ENCODE measurements at regions not wholly inside any gene's neighbourhood (a gene's known extent, or its start where the extent isn't known, plus 50 kb on each side); places are given as distances from the start of the nearest gene placed in this dataset.

DNA sequence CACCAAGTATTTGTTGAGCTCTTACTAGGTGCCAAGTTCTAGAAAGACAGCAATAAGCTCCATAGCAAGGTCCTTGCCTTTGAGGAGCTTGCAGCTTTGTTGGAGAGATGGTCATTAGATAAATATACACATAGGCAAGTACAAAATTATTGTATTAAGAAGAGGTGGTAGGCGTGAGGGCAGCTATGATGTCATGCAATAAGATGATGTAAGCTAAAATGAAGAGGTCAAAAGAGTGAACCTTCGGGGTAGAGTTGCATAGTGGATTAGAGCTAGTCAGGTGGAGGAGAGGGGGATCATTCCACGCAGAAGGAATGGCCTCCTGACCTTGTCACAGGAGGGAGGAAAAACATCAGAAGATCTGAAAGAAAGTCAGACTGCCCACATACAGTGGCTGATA, 141.9 kb upstream of the PCSK2 start:
- H3K4me2 ChIP-seq: no peak overlapping the region
- H4K20me1 ChIP-seq (ENCODE audit: insufficient read depth, poor library complexity, severe bottlenecking): no peaks in the 10 kb centered on the region
- H3K9me2 ChIP-seq (replicated peaks; ENCODE audit: insufficient read depth): no peaks in the 10 kb centered on the region
- H3K4me1 ChIP-seq (ENCODE audit: insufficient read depth): no peaks in the 10 kb centered on the region
- 73% methylated on average over 3 of the region's 3 CpGs for WGBS (ENCODE audit: low lambda C conversion rate, missing lambda C conversion rate)
- H3K4me3 ChIP-seq: no peak overlapping the region
- no peak for DNase-seq (ENCODE audit: low spot score)
- no peak for TF ChIP-seq EZH2 (IDR thresholded peaks at IDR 0.05; ENCODE audit: borderline replicate concordance)
- TF ChIP-seq CTCF (IDR thresholded peaks at IDR 0.05; ENCODE audit: poor library complexity): no peak
- TF ChIP-seq EZH2phosphoT487 (IDR thresholded peaks at IDR 0.05; ENCODE audit: low read depth, severe bottlenecking, unreplicated experiment): no peak
- no peak overlapping the region for H2AFZ ChIP-seq
- H3K79me2 ChIP-seq: no peaks in the 10 kb centered on the region
- no peaks in the 10 kb centered on the region for H3K27me3 ChIP-seq
- no peaks in the 10 kb centered on the region for H3K9me3 ChIP-seq (ENCODE audit: low read depth)
- no peaks in the 10 kb centered on the region for H3K36me3 ChIP-seq (replicated peaks; ENCODE audit: insufficient read depth, low read depth)
- H3K27ac ChIP-seq: no peak overlapping the region

- H3K4me2 ChIP-seq: no peak overlapping the region
- H3K9me2 ChIP-seq (replicated peaks; ENCODE audit: insufficient read depth): no peaks in the 10 kb centered on the region
- WGBS (ENCODE audit: low lambda C conversion rate, missing lambda C conversion rate): 66% methylated on average over 4 of the region's 4 CpGs
- no peak overlapping the region for H3K27ac ChIP-seq
- no peaks in the 10 kb centered on the region for H4K20me1 ChIP-seq (ENCODE audit: insufficient read depth, poor library complexity, severe bottlenecking)
- H3K36me3 ChIP-seq (replicated peaks; ENCODE audit: insufficient read depth, low read depth): no peaks in the 10 kb centered on the region
- no peaks in the 10 kb centered on the region for H3K79me2 ChIP-seq
- no peak for DNase-seq (ENCODE audit: low spot score)
- H3K27me3 ChIP-seq: no peaks in the 10 kb centered on the region
- no peaks in the 10 kb centered on the region for H3K9me3 ChIP-seq (ENCODE audit: low read depth)
- no peak overlapping the region for H3K4me3 ChIP-seq
- TF ChIP-seq EZH2 (IDR thresholded peaks at IDR 0.05; ENCODE audit: borderline replicate concordance) (no peak), CTCF (IDR thresholded peaks at IDR 0.05; ENCODE audit: poor library complexity) (no peak), EZH2phosphoT487 (IDR thresholded peaks at IDR 0.05; ENCODE audit: low read depth, severe bottlenecking, unreplicated experiment) (no peak)
- no peaks in the 10 kb centered on the region for H3K4me1 ChIP-seq (ENCODE audit: insufficient read depth)
- H2AFZ ChIP-seq: no peak overlapping the region
Measured at GRCh38 chr20:17093782-17094181, 133.1 kb upstream of the PCSK2 start.

- no peaks in the 10 kb centered on the region for H3K27me3 ChIP-seq
- no peak overlapping the region for H3K27ac ChIP-seq
- no peaks in the 10 kb centered on the region for H3K4me1 ChIP-seq (ENCODE audit: insufficient read depth)
- H3K9me3 ChIP-seq (ENCODE audit: low read depth): no peaks in the 10 kb centered on the region
- TF ChIP-seq CTCF (IDR thresholded peaks at IDR 0.05; ENCODE audit: poor library complexity) (no peak), EZH2 (IDR thresholded peaks at IDR 0.05; ENCODE audit: borderline replicate concordance) (no peak), EZH2phosphoT487 (IDR thresholded peaks at IDR 0.05; ENCODE audit: low read depth, severe bottlenecking, unreplicated experiment) (no peak)
- H3K9me2 ChIP-seq (replicated peaks; ENCODE audit: insufficient read depth): no peaks in the 10 kb centered on the region
- H3K4me3 ChIP-seq: no peak overlapping the region
- H3K36me3 ChIP-seq (replicated peaks; ENCODE audit: insufficient read depth, low read depth): no peaks in the 10 kb centered on the region
- H3K4me2 ChIP-seq: no peak overlapping the region
- H2AFZ ChIP-seq: no peak overlapping the region
- 55% methylated on average over 4 of the region's 4 CpGs for WGBS (ENCODE audit: low lambda C conversion rate, missing lambda C conversion rate)
- no peak for DNase-seq (ENCODE audit: low spot score)
- H3K79me2 ChIP-seq: no peaks in the 10 kb centered on the region
- H4K20me1 ChIP-seq (ENCODE audit: insufficient read depth, poor library complexity, severe bottlenecking): no peaks in the 10 kb centered on the region
Measured at GRCh38 chr20:17097603-17098002, 129.2 kb upstream of the PCSK2 start.

DNA sequence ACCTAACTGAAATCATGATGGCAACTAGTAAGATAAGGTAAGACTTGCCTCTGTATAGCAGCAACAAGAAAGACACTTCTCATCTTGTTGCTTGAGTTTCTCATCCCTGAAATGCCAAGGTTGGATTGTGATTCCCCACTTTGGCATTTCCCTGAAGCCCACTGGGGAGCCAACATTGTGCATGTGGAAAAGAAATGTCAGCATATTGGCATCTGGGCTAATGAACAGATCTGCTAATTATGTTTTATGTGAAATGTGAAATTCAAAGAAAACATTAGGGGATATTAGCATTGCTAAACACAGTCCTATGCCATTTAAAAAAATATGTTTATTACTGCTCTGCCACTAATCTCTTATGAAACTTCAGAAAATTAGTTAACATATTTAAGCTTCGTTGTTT, 126.3 kb upstream of the PCSK2 start:
- Histone ChIP-seq H3K4me2 (no peak overlapping the region), H3K9me3 (ENCODE audit: low read depth) (no peaks in the 10 kb centered on the region), H2AFZ (no peak overlapping the region), H3K36me3 (replicated peaks; ENCODE audit: insufficient read depth, low read depth) (no peaks in the 10 kb centered on the region), H3K27ac (no peak overlapping the region), H3K4me3 (no peak overlapping the region), H3K79me2 (no peaks in the 10 kb centered on the region), H3K9me2 (replicated peaks; ENCODE audit: insufficient read depth) (no peaks in the 10 kb centered on the region), H3K4me1 (ENCODE audit: insufficient read depth) (no peaks in the 10 kb centered on the region), H3K27me3 (no peaks in the 10 kb centered on the region), H4K20me1 (ENCODE audit: insufficient read depth, poor library complexity, severe bottlenecking) (no peaks in the 10 kb centered on the region)
- TF ChIP-seq EZH2phosphoT487 (IDR thresholded peaks at IDR 0.05; ENCODE audit: low read depth, severe bottlenecking, unreplicated experiment) (no peak), EZH2 (IDR thresholded peaks at IDR 0.05; ENCODE audit: borderline replicate concordance) (no peak), CTCF (IDR thresholded peaks at IDR 0.05; ENCODE audit: poor library complexity) (no peak)
- 86% methylated on average over 1 of the region's 1 CpG for WGBS (ENCODE audit: low lambda C conversion rate, missing lambda C conversion rate)
- DNase-seq (ENCODE audit: low spot score): no peak

All from hepatocyte (in vitro differentiated cells).